H1 (cell line): ENCODE measurements at regions not wholly inside any gene's neighbourhood (a gene's known extent, or its start where the extent isn't known, plus 50 kb on each side); places are given as distances from the start of the nearest gene placed in this dataset.

Source experiments
- CTCF ChIA-PET: fragments of 300-600 bp; sonication (Branson Sonifier 250); formaldehyde crosslinking; loops from one replicate; lab custom pipeline; 2021; ENCODE audit not compliant: partially characterized antibody; lab: Charles Lee
- POLR2A ChIA-PET: fragments of 300-600 bp; sonication (Branson Sonifier 250); formaldehyde crosslinking; loops from one replicate; lab custom pipeline; 2021; ENCODE audit warnings: inconsistent platforms; ENCODE audit not compliant: partially characterized antibody; lab: Charles Lee
- DNase-seq, 2 experiments: peaks; one replicate each; pipeline versions ENCODE4 v3.0.0 to v3.0.0-alpha.2; 2010 to 2022; ENCODE audit warnings: low spot score in 2 of 2, low read depth in 1 of 2, mixed read lengths in 1 of 2
- FAIRE-seq: peaks from 2 replicates; lab custom pipeline; 2011; peaks lifted over from hg19 to GRCh38; lab: Jason Lieb, UNC
- H2AFZ ChIP-seq: 2 replicates; pipeline ENCODE4 v1.8.1; 2012; ENCODE audit warnings: low read length, inconsistent platforms
- H2AK5ac ChIP-seq: 2 replicates; pipeline ENCODE4 v1.6.1; 2013; ENCODE audit warnings: low read depth, low read length
- H2BK120ac ChIP-seq: replicated peaks from 2 replicates; pipeline ENCODE3; 2013; ENCODE audit warnings: low read depth, low read length, inconsistent platforms
- H2BK12ac ChIP-seq: 2 replicates; pipeline ENCODE4 v1.6.1; 2013; ENCODE audit warnings: low read depth, low read length
- H2BK15ac ChIP-seq: 2 replicates; pipeline ENCODE4 v1.6.1; 2013; ENCODE audit warnings: low read length
- H2BK20ac ChIP-seq: 2 replicates; pipeline ENCODE4 v1.6.1; 2013; ENCODE audit warnings: low read length
- H2BK5ac ChIP-seq: 2 replicates; pipeline ENCODE4 v1.6.1; 2013; ENCODE audit warnings: low read depth, low read length
- H3K14ac ChIP-seq: 2 replicates; pipeline ENCODE4 v1.6.1; 2013; ENCODE audit warnings: inconsistent platforms; ENCODE audit not compliant: insufficient read length
- H3K18ac ChIP-seq: 2 replicates; pipeline ENCODE4 v1.6.1; 2013; ENCODE audit warnings: low read length; ENCODE audit errors: extremely low read depth
- H3K23ac ChIP-seq: 2 replicates; pipeline ENCODE4 v1.6.1; 2013; ENCODE audit warnings: inconsistent platforms; ENCODE audit not compliant: insufficient read length
- H3K23me2 ChIP-seq: 2 replicates; pipeline ENCODE4 v1.6.1; 2013; ENCODE audit warnings: low read depth, low read length
- H3K27ac ChIP-seq: 2 replicates; pipeline ENCODE4 v1.6.1; 2011; ENCODE audit warnings: low read depth, low read length, inconsistent platforms
- H3K27me3 ChIP-seq, 4 experiments: replicated peaks in 1 of 4; 1 replicate in 1 of 4; 2 replicates in 3 of 4; pipeline versions ENCODE4 v1.6.1 to v1.8.1; 2011 to 2013; ENCODE audit warnings: low read length in 3 of 4, mild to moderate bottlenecking in 3 of 4, inconsistent platforms in 2 of 4, mixed read lengths in 2 of 4, moderate library complexity in 1 of 4; ENCODE audit not compliant: control insufficient read depth in 3 of 4, insufficient read depth in 3 of 4; ENCODE audit errors: extremely low read depth in 1 of 4
- H3K36me3 ChIP-seq, 4 experiments: 2 replicates each; pipeline versions ENCODE4 v1.6.1 to v1.8.1; 2011 to 2013; ENCODE audit warnings: mild to moderate bottlenecking in 4 of 4, low read length in 3 of 4, moderate library complexity in 2 of 4, control low read depth in 1 of 4, inconsistent platforms in 1 of 4; ENCODE audit not compliant: insufficient read depth in 4 of 4, control insufficient read depth in 2 of 4
- H3K4ac ChIP-seq: replicated peaks from 2 replicates; pipeline ENCODE3; 2013; ENCODE audit warnings: low read length, low read depth, mixed read lengths, inconsistent platforms; ENCODE audit not compliant: insufficient read length
- H3K4me1 ChIP-seq, 4 experiments: replicated peaks in 1 of 4; 1 replicate in 1 of 4; 2 replicates in 3 of 4; pipeline versions ENCODE4 v1.6.1 to v1.8.1; 2011 to 2013; ENCODE audit warnings: low read length in 3 of 4, inconsistent platforms in 2 of 4, mixed read lengths in 1 of 4; ENCODE audit not compliant: insufficient read depth in 4 of 4, control insufficient read depth in 3 of 4
- H3K4me2 ChIP-seq, 2 experiments: 2 replicates each; pipeline versions ENCODE4 v1.6.1 to v1.8.1; 2011 to 2013; ENCODE audit warnings: low read depth in 2 of 2, low read length in 2 of 2, control low read depth in 1 of 2, inconsistent platforms in 1 of 2, mild to moderate bottlenecking in 1 of 2; ENCODE audit not compliant: insufficient read depth in 1 of 2
- H3K4me3 ChIP-seq, 4 experiments: fragments of 200-600, 300-600 bp in 1 of 4; sonication (generic), shearing (Covaris generic), sonication (Bioruptor Twin) in 1 of 4; 2 replicates each; pipeline versions ENCODE4 v1.5.1 to v1.8.1; 2011 to 2016; ENCODE audit warnings: low read length in 4 of 4, low read depth in 3 of 4, control low read depth in 2 of 4, inconsistent platforms in 2 of 4, mild to moderate bottlenecking in 2 of 4, mixed read lengths in 1 of 4, moderate library complexity in 1 of 4; ENCODE audit not compliant: insufficient read depth in 2 of 4; ENCODE audit errors: extremely low read depth in 1 of 4
- H3K56ac ChIP-seq: replicated peaks from 2 replicates; pipeline ENCODE3; 2013; ENCODE audit warnings: low read depth, mild to moderate bottlenecking, mixed read lengths, low read length, inconsistent platforms; ENCODE audit not compliant: insufficient read length
- H3K79me1 ChIP-seq: 2 replicates; pipeline ENCODE4 v1.6.1; 2013; ENCODE audit warnings: low read depth, low read length, control low read depth
- H3K79me2 ChIP-seq, 2 experiments: 2 replicates each; pipeline versions ENCODE4 v1.6.1 to v1.8.1; 2012 to 2013; ENCODE audit warnings: low read length in 2 of 2, mild to moderate bottlenecking in 2 of 2, inconsistent platforms in 1 of 2; ENCODE audit not compliant: insufficient read depth in 2 of 2, control insufficient read depth in 1 of 2
- H3K9ac ChIP-seq, 4 experiments: replicated peaks in 1 of 4; 1 replicate in 1 of 4; 2 replicates in 3 of 4; pipeline versions ENCODE4 v1.6.1 to v1.8.1; 2011 to 2013; ENCODE audit warnings: low read depth in 3 of 4, low read length in 3 of 4, control low read depth in 2 of 4, mild to moderate bottlenecking in 2 of 4, moderate library complexity in 2 of 4, inconsistent platforms in 1 of 4; ENCODE audit errors: extremely low read depth in 1 of 4
- H3K9me3 ChIP-seq, 2 experiments: 2 replicates each; pipeline versions ENCODE4 v1.6.1 to v1.8.1; 2012 to 2013; ENCODE audit warnings: mild to moderate bottlenecking in 2 of 2, moderate library complexity in 2 of 2, control low read depth in 1 of 2, inconsistent platforms in 1 of 2, low read depth in 1 of 2, low read length in 1 of 2, mixed read lengths in 1 of 2; ENCODE audit not compliant: insufficient read depth in 2 of 2
- H4K20me1 ChIP-seq, 2 experiments: replicated peaks in 1 of 2; 2 replicates each; pipeline versions ENCODE3 to v1.8.1; 2011 to 2013; ENCODE audit warnings: inconsistent platforms in 2 of 2, low read length in 2 of 2, mild to moderate bottlenecking in 1 of 2; ENCODE audit not compliant: insufficient read depth in 2 of 2, control insufficient read depth in 1 of 2
- H4K5ac ChIP-seq: 2 replicates; pipeline ENCODE4 v1.6.1; 2013; ENCODE audit warnings: low read length, low read depth, mixed read lengths, inconsistent platforms; ENCODE audit not compliant: insufficient read length
- H4K8ac ChIP-seq: 2 replicates; pipeline ENCODE4 v1.8.0; 2013; ENCODE audit warnings: mild to moderate bottlenecking, moderate library complexity, low read length, inconsistent platforms; ENCODE audit not compliant: insufficient read depth; ENCODE audit errors: extremely low read depth
- H4K91ac ChIP-seq: replicated peaks from 2 replicates; pipeline ENCODE3; 2013; ENCODE audit warnings: low read length, mixed read lengths, inconsistent platforms; ENCODE audit not compliant: insufficient read length
- HDAC6 ChIP-seq: IDR thresholded peaks from one replicate; pipeline ENCODE4 v1.7.1; 2012; ENCODE audit warnings: low read depth, mild to moderate bottlenecking, inconsistent platforms, low read length, moderate library complexity
- KDM4A ChIP-seq: IDR thresholded peaks from one replicate; pipeline ENCODE4 v1.7.1; 2012; ENCODE audit warnings: low read depth, mild to moderate bottlenecking, moderate library complexity, low read length, inconsistent platforms; ENCODE audit not compliant: severe bottlenecking
- POU5F1 ChIP-seq: IDR thresholded peaks from 2 replicates; pipeline ENCODE4 v1.6.1; 2011; ENCODE audit warnings: low read depth, mild to moderate bottlenecking, low read length, moderate library complexity
- WGBS, 2 experiments: shearing (Covaris generic) in 1 of 2; methylation state at CpG; one replicate each; pipeline versions ENCODE4 v1.1.6 to v1.1.7; 2013 to 2015; ENCODE audit warnings: low lambda C conversion rate in 2 of 2, mixed read lengths in 2 of 2, inconsistent platforms in 1 of 2, low coverage in 1 of 2, missing lambda C conversion rate in 1 of 2; ENCODE audit not compliant: insufficient replicate concordance in 2 of 2, insufficient coverage in 1 of 2, insufficient read length in 1 of 2; ENCODE audit errors: extremely low coverage in 1 of 2, missing lambda C conversion rate in 1 of 2; 5-methylcytosine and 5-hydroxymethylcytosine counted together

GRCh38 chr18:25759111-25759510 is 331.3 kb downstream of the SS18 start:
- Histone ChIP-seq H3K9me3 (no peaks in the 10 kb centered on the region), H3K23ac (no peak overlapping the region), H2BK20ac (no peak overlapping the region), H2BK12ac (no peak overlapping the region), H2BK120ac (no peak overlapping the region), H4K8ac (no peak overlapping the region), H3K56ac (no peak overlapping the region), H2AFZ (no peak overlapping the region), H3K14ac (no peak overlapping the region), H2AK5ac (no peak overlapping the region), H3K4me2 (no peak overlapping the region), H2BK5ac (no peak overlapping the region), H4K5ac (no peak overlapping the region), H3K36me3 (no peaks in the 10 kb centered on the region), H3K27ac (no peak overlapping the region), H3K4me1 (no peaks in the 10 kb centered on the region), H3K4me3 (no peak overlapping the region), H3K79me1 (no peaks in the 10 kb centered on the region), H2BK15ac (no peak overlapping the region), H3K79me2 (no peaks in the 10 kb centered on the region), H3K9ac (no peak overlapping the region), H3K27me3 (no peaks in the 10 kb centered on the region), H3K4ac (no peak overlapping the region), H3K18ac (no peak overlapping the region), H3K23me2 (no peaks in the 10 kb centered on the region), H4K20me1 (no peaks in the 10 kb centered on the region), H4K91ac (no peak overlapping the region)
- DNase-seq: no peak
- 90% methylated on average over 1 of the region's 1 CpG; no CpG with 5 or more reads in 1 of the 2 experiments for WGBS, 2 experiments
- TF ChIP-seq KDM4A (no peak), HDAC6 (no peak), POU5F1 (no peak)
- no peak for FAIRE-seq
- POLR2A ChIA-PET: no interaction called here
- CTCF ChIA-PET: no interaction called here
